H9 (cell line): ENCODE measurements at regions not wholly inside any gene's neighbourhood (a gene's known extent, or its start where the extent isn't known, plus 50 kb on each side); places are given as distances from the start of the nearest gene placed in this dataset.

Source experiments
- DNase-seq: peaks from one replicate; pipeline ENCODE4 v3.0.0-alpha.2; 2017
- H2AFZ ChIP-seq: one replicate; pipeline ENCODE4 v1.6.1; 2013; ENCODE audit warnings: mild to moderate bottlenecking, low read length, control low read depth, moderate library complexity
- H2AK5ac ChIP-seq: 2 replicates; pipeline ENCODE4 v1.6.1; 2013; ENCODE audit warnings: low read length, control low read depth, mixed read lengths; ENCODE audit not compliant: insufficient read length
- H2BK120ac ChIP-seq: one replicate; pipeline ENCODE4 v1.6.1; 2013; ENCODE audit warnings: low read depth, mild to moderate bottlenecking, low read length, control low read depth, inconsistent platforms; ENCODE audit not compliant: poor library complexity, severe bottlenecking
- H2BK12ac ChIP-seq: 2 replicates; pipeline ENCODE4 v1.6.1; 2013; ENCODE audit warnings: low read length, control low read depth, mixed read lengths, low read depth; ENCODE audit not compliant: insufficient read length
- H2BK15ac ChIP-seq: 2 replicates; pipeline ENCODE4 v1.6.1; 2013; ENCODE audit warnings: low read depth, low read length, control low read depth
- H2BK20ac ChIP-seq: one replicate; pipeline ENCODE4 v1.6.1; 2013; ENCODE audit warnings: low read depth, mild to moderate bottlenecking, low read length, control low read depth, inconsistent platforms; ENCODE audit not compliant: poor library complexity, severe bottlenecking
- H2BK5ac ChIP-seq: 2 replicates; pipeline ENCODE4 v1.6.1; 2013; ENCODE audit warnings: low read length, control low read depth, mixed read lengths; ENCODE audit not compliant: insufficient read length
- H3K14ac ChIP-seq: 2 replicates; pipeline ENCODE4 v1.6.1; 2013; ENCODE audit warnings: low read length, control low read depth; ENCODE audit not compliant: insufficient read depth
- H3K18ac ChIP-seq: 2 replicates; pipeline ENCODE4 v1.6.1; 2013; ENCODE audit warnings: low read depth, mild to moderate bottlenecking, mixed read lengths, low read length, control low read depth; ENCODE audit not compliant: insufficient read length
- H3K23ac ChIP-seq: 2 replicates; pipeline ENCODE4 v1.6.1; 2013; ENCODE audit warnings: low read length, control low read depth, mixed read lengths, low read depth; ENCODE audit not compliant: insufficient read length
- H3K23me2 ChIP-seq: 2 replicates; pipeline ENCODE4 v1.6.1; 2013; ENCODE audit warnings: low read depth, mild to moderate bottlenecking, mixed read lengths, low read length, control low read depth; ENCODE audit not compliant: insufficient read length, poor library complexity, severe bottlenecking
- H3K27ac ChIP-seq: 2 replicates; pipeline ENCODE4 v1.5.1; 2013; ENCODE audit warnings: low read length, control low read depth, mixed read lengths, low read depth; ENCODE audit not compliant: insufficient read length
- H3K27me3 ChIP-seq: 2 replicates; pipeline ENCODE4 v1.6.1; 2013; ENCODE audit warnings: low read length, control low read depth, inconsistent platforms; ENCODE audit not compliant: insufficient read depth
- H3K4ac ChIP-seq: 2 replicates; pipeline ENCODE4 v1.6.1; 2013; ENCODE audit warnings: low read depth, mild to moderate bottlenecking, control low read depth, inconsistent platforms, low read length, moderate library complexity
- H3K4me1 ChIP-seq: 2 replicates; pipeline ENCODE4 v1.6.1; 2013; ENCODE audit warnings: low read length, control low read depth, inconsistent platforms; ENCODE audit not compliant: insufficient read depth
- H3K4me2 ChIP-seq: 2 replicates; pipeline ENCODE4 v1.6.1; 2013; ENCODE audit warnings: low read length, control low read depth, mixed read lengths; ENCODE audit not compliant: insufficient read length, insufficient read depth
- H3K56ac ChIP-seq: 2 replicates; pipeline ENCODE4 v1.6.1; 2013; ENCODE audit warnings: low read depth, mild to moderate bottlenecking, mixed read lengths, low read length, control low read depth; ENCODE audit not compliant: insufficient read length
- H3K79me1 ChIP-seq: 2 replicates; pipeline ENCODE4 v1.6.1; 2013; ENCODE audit warnings: low read depth, mild to moderate bottlenecking, moderate library complexity, low read length, control low read depth, inconsistent platforms; ENCODE audit not compliant: insufficient read depth, poor library complexity, severe bottlenecking
- H3K79me2 ChIP-seq: 2 replicates; pipeline ENCODE4 v1.6.1; 2013; ENCODE audit warnings: low read length, control low read depth, inconsistent platforms; ENCODE audit not compliant: insufficient read depth
- H3K9ac ChIP-seq: 2 replicates; pipeline ENCODE4 v1.6.1; 2013; ENCODE audit warnings: low read length, control low read depth, mixed read lengths; ENCODE audit not compliant: insufficient read length; ENCODE audit errors: extremely low read depth
- H3K9me3 ChIP-seq: one replicate; pipeline ENCODE4 v1.6.1; 2013; ENCODE audit warnings: low read depth, low read length, inconsistent platforms; ENCODE audit not compliant: control insufficient read depth
- H3T11ph ChIP-seq: one replicate; pipeline ENCODE4 v1.6.1; 2013; ENCODE audit warnings: mild to moderate bottlenecking, low read length, control low read depth, inconsistent platforms
- H4K20me1 ChIP-seq: one replicate; pipeline ENCODE4 v1.6.1; 2013; ENCODE audit not compliant: control insufficient read depth, insufficient read length, insufficient read depth
- H4K5ac ChIP-seq: 2 replicates; pipeline ENCODE4 v1.6.1; 2013; ENCODE audit warnings: low read depth, mild to moderate bottlenecking, mixed read lengths, low read length, control low read depth; ENCODE audit not compliant: insufficient read length
- H4K8ac ChIP-seq: replicated peaks from 2 replicates; pipeline ENCODE4 v1.6.1; 2013; ENCODE audit warnings: low read length, control low read depth, mixed read lengths, low read depth; ENCODE audit not compliant: insufficient read length
- H4K91ac ChIP-seq: 2 replicates; pipeline ENCODE4 v1.6.1; 2013; ENCODE audit warnings: low read depth, mild to moderate bottlenecking, moderate library complexity, mixed read lengths, low read length, control low read depth; ENCODE audit not compliant: insufficient read length
- H3K27ac Mint-ChIP-seq, 3 experiments: 2 replicates in 2 of 3; 3 replicates in 1 of 3; pipeline ENCODE4 v1.8.0; 2020 to 2021; ENCODE audit warnings: mixed read lengths in 3 of 3, mild to moderate bottlenecking in 1 of 3, moderate library complexity in 1 of 3
- H3K27me3 Mint-ChIP-seq: 2 replicates; pipeline ENCODE4 v1.8.0; 2021; ENCODE audit warnings: low read depth, mild to moderate bottlenecking, moderate library complexity, mixed read lengths
- H3K36me3 Mint-ChIP-seq, 3 experiments: 2 replicates in 2 of 3; 3 replicates in 1 of 3; pipeline ENCODE4 v1.8.0; 2020 to 2021; ENCODE audit warnings: low read depth in 3 of 3, mixed read lengths in 3 of 3; ENCODE audit not compliant: insufficient read depth in 1 of 3
- H3K4me1 Mint-ChIP-seq, 2 experiments: 2 replicates each; pipeline ENCODE4 v1.8.0; 2020; ENCODE audit warnings: mixed read lengths in 2 of 2
- H3K4me3 Mint-ChIP-seq, 2 experiments: 2 replicates in 1 of 2; 3 replicates in 1 of 2; pipeline ENCODE4 v1.8.0; 2020 to 2021; ENCODE audit warnings: mild to moderate bottlenecking in 2 of 2, mixed read lengths in 2 of 2, moderate library complexity in 1 of 2
- H3K9me3 Mint-ChIP-seq, 2 experiments: 2 replicates in 1 of 2; 3 replicates in 1 of 2; pipeline ENCODE4 v1.8.0; 2020; ENCODE audit warnings: mild to moderate bottlenecking in 2 of 2, mixed read lengths in 2 of 2, moderate library complexity in 1 of 2
- TF ChIP-seq, protein P1 (sequence below): fragments of 200-600 bp; sonication (generic); conservative IDR thresholded peaks from 3 replicates; pipeline ENCODE4 v1.8.0; 2021; ENCODE audit warnings: antibody characterized with exemption, mild to moderate bottlenecking

DNA sequence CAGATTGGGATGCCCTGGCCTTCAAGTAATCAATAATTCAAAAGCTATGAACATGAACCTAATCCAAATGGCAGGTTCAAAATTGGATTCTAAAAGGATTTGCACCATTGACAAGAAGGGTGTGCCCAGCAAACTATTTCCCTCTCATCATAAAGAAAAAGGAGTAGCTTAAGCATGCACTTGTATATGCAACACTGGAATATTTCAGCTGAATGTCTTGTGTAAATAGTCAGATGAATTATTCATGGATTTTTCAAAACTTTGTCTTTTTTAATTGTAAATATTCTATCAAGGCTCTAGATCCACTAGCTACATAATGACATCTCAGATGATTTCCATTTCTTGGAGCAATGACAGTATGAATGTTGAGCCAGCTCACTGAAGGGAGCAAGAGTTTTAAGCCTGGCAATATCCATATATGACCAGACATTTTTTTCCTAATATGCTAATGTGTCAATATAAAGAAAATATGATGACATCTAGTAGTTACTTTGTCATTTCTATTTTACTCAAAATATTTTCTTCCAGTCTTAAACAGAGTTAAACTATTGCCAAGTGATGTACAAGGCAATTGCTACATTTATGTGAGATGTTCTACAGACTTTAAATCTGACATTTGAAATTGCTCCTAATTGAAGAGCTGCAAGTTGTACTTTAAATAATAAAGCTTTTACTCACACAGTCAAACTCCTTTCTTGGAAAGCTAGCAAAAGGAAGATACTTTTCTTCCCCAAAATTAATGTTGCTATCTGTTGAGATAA lies 230.5 kb upstream of the AGTR1 start:
- no peak overlapping the region for H2BK5ac ChIP-seq
- no peak overlapping the region for H2BK15ac ChIP-seq
- no peak overlapping the region for H4K91ac ChIP-seq
- no peak overlapping the region for H2BK20ac ChIP-seq
- H3K23ac ChIP-seq: no peak overlapping the region
- TF ChIP-seq, protein P1, sequence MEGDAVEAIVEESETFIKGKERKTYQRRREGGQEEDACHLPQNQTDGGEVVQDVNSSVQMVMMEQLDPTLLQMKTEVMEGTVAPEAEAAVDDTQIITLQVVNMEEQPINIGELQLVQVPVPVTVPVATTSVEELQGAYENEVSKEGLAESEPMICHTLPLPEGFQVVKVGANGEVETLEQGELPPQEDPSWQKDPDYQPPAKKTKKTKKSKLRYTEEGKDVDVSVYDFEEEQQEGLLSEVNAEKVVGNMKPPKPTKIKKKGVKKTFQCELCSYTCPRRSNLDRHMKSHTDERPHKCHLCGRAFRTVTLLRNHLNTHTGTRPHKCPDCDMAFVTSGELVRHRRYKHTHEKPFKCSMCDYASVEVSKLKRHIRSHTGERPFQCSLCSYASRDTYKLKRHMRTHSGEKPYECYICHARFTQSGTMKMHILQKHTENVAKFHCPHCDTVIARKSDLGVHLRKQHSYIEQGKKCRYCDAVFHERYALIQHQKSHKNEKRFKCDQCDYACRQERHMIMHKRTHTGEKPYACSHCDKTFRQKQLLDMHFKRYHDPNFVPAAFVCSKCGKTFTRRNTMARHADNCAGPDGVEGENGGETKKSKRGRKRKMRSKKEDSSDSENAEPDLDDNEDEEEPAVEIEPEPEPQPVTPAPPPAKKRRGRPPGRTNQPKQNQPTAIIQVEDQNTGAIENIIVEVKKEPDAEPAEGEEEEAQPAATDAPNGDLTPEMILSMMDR: no peak
- no peak overlapping the region for H2BK120ac ChIP-seq
- H3K9me3 ChIP-seq: no peaks in the 10 kb centered on the region
- no peak for DNase-seq
- no peaks in the 10 kb centered on the region for H3K79me1 ChIP-seq
- Mint-ChIP-seq H3K9me3 (no peaks in the 10 kb centered on the region; a peak in 1 of 5 replicates), H3K27ac (no peak overlapping the region), H3K36me3 (no peaks in the 10 kb centered on the region), H3K4me1 (peaks cover 11 to 16% of the 10 kb centered on the region in 2 experiments), H3K4me3 (no peak overlapping the region), H3K27me3 (no peaks in the 10 kb centered on the region)
- H2BK12ac ChIP-seq: no peak overlapping the region
- H2AFZ ChIP-seq: no peak overlapping the region
- no peaks in the 10 kb centered on the region for H4K20me1 ChIP-seq
- no peak overlapping the region for H3K56ac ChIP-seq
- H3K23me2 ChIP-seq: no peaks in the 10 kb centered on the region
- no peak overlapping the region for H2AK5ac ChIP-seq
- no peak overlapping the region for H3K4ac ChIP-seq
- H3K14ac ChIP-seq: no peak overlapping the region
- no peaks in the 10 kb centered on the region for H3K27me3 ChIP-seq
- peaks cover 3% of the 10 kb centered on the region; the same call in 1 of the 2 replicates for H3K4me1 ChIP-seq
- H4K8ac ChIP-seq: no peak overlapping the region
- no peak overlapping the region for H3K18ac ChIP-seq
- H3K4me2 ChIP-seq: no peak overlapping the region
- no peak overlapping the region for H3K27ac ChIP-seq
- no peaks in the 10 kb centered on the region for H3K79me2 ChIP-seq
- H3T11ph ChIP-seq: no peak overlapping the region
- no peak overlapping the region for H4K5ac ChIP-seq
- H3K9ac ChIP-seq: no peak overlapping the region
